ENCODE measurements at regions not wholly inside any gene's neighbourhood (a gene's known extent, or its start where the extent isn't known, plus 50 kb on each side); places are given as distances from the start of the nearest gene placed in this dataset.

DNA sequence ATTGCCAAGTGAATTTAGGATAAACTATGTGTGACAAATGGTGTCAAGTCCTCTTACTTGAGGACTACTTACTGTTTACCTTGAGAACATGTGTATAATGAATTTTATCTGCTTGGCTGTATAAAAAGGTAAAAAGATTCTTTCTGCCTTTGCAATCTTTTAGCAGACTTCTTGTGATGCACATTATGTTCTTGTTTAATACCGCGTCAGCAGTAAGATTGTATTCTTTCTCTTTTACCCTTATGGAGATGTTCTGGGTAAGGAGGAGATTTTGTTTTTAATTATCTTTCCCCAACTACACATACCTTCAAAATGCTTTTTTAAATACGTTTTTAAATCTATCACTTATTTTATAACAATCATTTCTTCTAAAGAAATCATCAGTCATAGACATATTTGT, 1166.4 kb upstream of the CNTN5 start:
- H3K27me3 Mint-ChIP-seq (ENCODE audit: unreplicated experiment) = no peaks in the 10 kb centered on the region

DNA sequence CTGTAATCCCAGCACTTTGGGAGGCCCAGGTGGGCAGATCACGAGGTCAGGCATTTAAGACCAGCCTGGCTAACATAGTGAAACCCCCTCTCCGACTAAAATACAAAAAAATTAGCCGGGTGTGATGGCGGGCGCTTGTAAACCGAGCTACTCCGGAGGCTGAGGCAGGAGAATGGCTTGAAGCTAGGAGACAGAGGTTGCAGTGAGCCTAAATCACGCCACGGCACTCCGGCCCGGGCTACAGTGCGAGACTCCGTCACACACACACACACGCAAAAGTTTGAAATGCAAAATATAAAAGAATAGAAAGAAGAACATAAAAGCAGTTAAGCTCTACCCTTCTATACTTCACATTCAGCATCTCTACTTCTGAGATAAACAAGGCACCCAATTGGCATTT, 1165.9 kb upstream of the CNTN5 start:
- no peaks in the 10 kb centered on the region for H3K27me3 Mint-ChIP-seq (ENCODE audit: unreplicated experiment)
- H3K4me1 Mint-ChIP-seq (ENCODE audit: unreplicated experiment) = no peaks in the 10 kb centered on the region
- DNase-seq (ENCODE audit: low spot score) = no peak
- no peaks in the 10 kb centered on the region for H3K9me3 Mint-ChIP-seq (ENCODE audit: unreplicated experiment)
- H3K36me3 Mint-ChIP-seq (ENCODE audit: low read depth, unreplicated experiment) = no peaks in the 10 kb centered on the region
- H3K4me3 Mint-ChIP-seq (ENCODE audit: unreplicated experiment) = no peak overlapping the region
- TF ChIP-seq, protein P1, sequence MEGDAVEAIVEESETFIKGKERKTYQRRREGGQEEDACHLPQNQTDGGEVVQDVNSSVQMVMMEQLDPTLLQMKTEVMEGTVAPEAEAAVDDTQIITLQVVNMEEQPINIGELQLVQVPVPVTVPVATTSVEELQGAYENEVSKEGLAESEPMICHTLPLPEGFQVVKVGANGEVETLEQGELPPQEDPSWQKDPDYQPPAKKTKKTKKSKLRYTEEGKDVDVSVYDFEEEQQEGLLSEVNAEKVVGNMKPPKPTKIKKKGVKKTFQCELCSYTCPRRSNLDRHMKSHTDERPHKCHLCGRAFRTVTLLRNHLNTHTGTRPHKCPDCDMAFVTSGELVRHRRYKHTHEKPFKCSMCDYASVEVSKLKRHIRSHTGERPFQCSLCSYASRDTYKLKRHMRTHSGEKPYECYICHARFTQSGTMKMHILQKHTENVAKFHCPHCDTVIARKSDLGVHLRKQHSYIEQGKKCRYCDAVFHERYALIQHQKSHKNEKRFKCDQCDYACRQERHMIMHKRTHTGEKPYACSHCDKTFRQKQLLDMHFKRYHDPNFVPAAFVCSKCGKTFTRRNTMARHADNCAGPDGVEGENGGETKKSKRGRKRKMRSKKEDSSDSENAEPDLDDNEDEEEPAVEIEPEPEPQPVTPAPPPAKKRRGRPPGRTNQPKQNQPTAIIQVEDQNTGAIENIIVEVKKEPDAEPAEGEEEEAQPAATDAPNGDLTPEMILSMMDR (IDR thresholded peaks at IDR 0.05; ENCODE audit: unreplicated experiment) = no peak
- H3K27ac Mint-ChIP-seq (ENCODE audit: unreplicated experiment) = no peak overlapping the region

More for the DNA sequence above, 1166.4 kb upstream of the CNTN5 start:
- no peaks in the 10 kb centered on the region for H3K9me3 Mint-ChIP-seq (ENCODE audit: unreplicated experiment)
- TF ChIP-seq, protein P1 (IDR thresholded peaks at IDR 0.05; ENCODE audit: unreplicated experiment) = no peak
- H3K27ac Mint-ChIP-seq (ENCODE audit: unreplicated experiment) = no peak overlapping the region
- H3K36me3 Mint-ChIP-seq (ENCODE audit: low read depth, unreplicated experiment) = no peaks in the 10 kb centered on the region
- DNase-seq (ENCODE audit: low spot score) = no peak
- no peak overlapping the region for H3K4me3 Mint-ChIP-seq (ENCODE audit: unreplicated experiment)
- no peaks in the 10 kb centered on the region for H3K4me1 Mint-ChIP-seq (ENCODE audit: unreplicated experiment)

DNA sequence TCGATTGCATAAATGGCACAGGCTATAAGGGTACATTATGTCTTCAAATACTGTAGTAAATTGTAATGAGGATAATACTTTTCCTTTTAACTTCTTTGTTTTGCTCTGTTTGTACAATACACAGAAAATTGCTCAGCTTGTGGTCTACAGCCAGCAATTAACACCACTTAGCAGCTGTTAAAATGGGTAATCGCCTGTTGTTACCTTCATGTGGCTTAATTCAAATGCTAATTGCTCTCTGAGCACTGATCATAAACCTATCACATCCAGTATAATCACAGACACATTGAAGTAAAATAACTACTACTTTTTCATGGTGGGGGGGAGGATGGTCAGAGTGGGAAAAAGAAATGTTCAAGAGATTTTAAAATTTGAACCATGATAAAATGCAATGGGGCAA, 1164.1 kb upstream of the CNTN5 start:
- Mint-ChIP-seq H3K4me1 (ENCODE audit: unreplicated experiment) (no peaks in the 10 kb centered on the region), H3K9me3 (ENCODE audit: unreplicated experiment) (no peaks in the 10 kb centered on the region), H3K27me3 (ENCODE audit: unreplicated experiment) (no peaks in the 10 kb centered on the region), H3K36me3 (ENCODE audit: low read depth, unreplicated experiment) (no peaks in the 10 kb centered on the region), H3K27ac (ENCODE audit: unreplicated experiment) (no peak overlapping the region), H3K4me3 (ENCODE audit: unreplicated experiment) (no peak overlapping the region)
- TF ChIP-seq, protein P1 (IDR thresholded peaks at IDR 0.05; ENCODE audit: unreplicated experiment) = no peak
- no peak for DNase-seq (ENCODE audit: low spot score)

DNA sequence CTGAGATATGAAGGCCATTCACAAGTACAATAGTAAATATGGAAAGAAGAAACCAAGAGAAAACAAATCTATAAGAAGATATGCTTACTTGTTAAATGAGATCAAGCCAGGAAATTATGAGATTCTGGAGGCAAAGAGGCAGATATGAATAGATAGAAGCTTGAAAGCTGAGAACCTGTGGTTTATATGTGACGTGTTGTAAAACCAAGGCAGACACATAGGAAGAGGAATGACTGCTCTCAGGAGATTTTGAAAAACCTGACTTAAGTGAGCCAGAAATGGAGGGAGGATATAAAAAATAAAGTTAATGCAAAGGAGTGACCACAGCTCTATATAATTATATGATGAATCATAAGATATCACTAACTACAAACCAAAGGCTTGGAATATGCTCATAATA, 1160.5 kb upstream of the CNTN5 start:
- no peaks in the 10 kb centered on the region for H3K36me3 Mint-ChIP-seq (ENCODE audit: low read depth, unreplicated experiment)
- no peak overlapping the region for H3K27ac Mint-ChIP-seq (ENCODE audit: unreplicated experiment)
- no peaks in the 10 kb centered on the region for H3K27me3 Mint-ChIP-seq (ENCODE audit: unreplicated experiment)
- no peak for DNase-seq (ENCODE audit: low spot score)
- H3K4me3 Mint-ChIP-seq (ENCODE audit: unreplicated experiment) = no peak overlapping the region
- no peaks in the 10 kb centered on the region for H3K4me1 Mint-ChIP-seq (ENCODE audit: unreplicated experiment)
- TF ChIP-seq, protein P1 (IDR thresholded peaks at IDR 0.05; ENCODE audit: unreplicated experiment) = no peak
- H3K9me3 Mint-ChIP-seq (ENCODE audit: unreplicated experiment) = no peaks in the 10 kb centered on the region

DNA sequence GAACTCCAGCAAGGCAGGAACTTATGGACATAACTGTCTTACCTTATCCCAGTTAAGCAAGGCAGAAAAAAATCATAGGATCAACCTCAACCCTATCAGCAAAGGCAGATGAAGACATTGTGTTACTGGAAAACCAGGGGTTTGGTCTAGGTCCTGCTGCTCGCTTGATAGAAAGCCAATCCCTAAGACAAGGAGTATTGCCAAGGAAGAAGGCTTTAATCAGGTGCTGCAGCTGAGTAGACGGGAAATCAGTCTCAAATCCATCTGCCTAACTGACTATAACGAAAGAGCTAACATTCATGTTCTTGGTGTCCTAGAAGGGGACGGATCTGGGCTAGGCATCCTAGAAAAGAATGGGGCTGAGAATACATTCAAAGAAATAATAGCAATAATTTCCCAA, 1158.7 kb upstream of the CNTN5 start:
- DNase-seq (ENCODE audit: low spot score) = no peak
- Mint-ChIP-seq H3K27me3 (ENCODE audit: unreplicated experiment) (no peaks in the 10 kb centered on the region), H3K4me1 (ENCODE audit: unreplicated experiment) (no peaks in the 10 kb centered on the region), H3K4me3 (ENCODE audit: unreplicated experiment) (no peak overlapping the region), H3K9me3 (ENCODE audit: unreplicated experiment) (no peaks in the 10 kb centered on the region), H3K27ac (ENCODE audit: unreplicated experiment) (no peak overlapping the region), H3K36me3 (ENCODE audit: low read depth, unreplicated experiment) (no peaks in the 10 kb centered on the region)
- TF ChIP-seq, protein P1 (IDR thresholded peaks at IDR 0.05; ENCODE audit: unreplicated experiment) = no peak
